ENCODE measurements at regions not wholly inside any gene's neighbourhood (a gene's known extent, or its start where the extent isn't known, plus 50 kb on each side); places are given as distances from the start of the nearest gene placed in this dataset.

DNA sequence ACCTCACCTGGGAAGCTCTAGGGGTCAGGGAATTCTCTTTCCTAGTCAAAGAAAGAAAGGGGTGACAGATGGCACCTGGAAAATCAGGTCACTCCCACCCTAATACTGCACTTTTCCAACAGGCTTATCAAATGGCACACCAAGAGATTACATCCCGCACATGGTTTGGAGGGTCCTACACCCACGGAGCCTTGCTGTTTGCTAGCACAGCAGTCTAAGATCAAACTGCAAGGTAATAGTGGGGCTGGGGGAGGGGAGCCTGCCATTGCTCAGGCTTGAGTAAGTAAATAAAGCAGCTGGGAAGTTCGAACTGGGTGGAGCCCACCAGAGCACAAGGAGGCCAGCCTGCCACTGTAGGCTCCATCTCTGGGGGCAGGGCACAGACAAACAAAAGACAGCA lies 2830.6 kb upstream of the OR11H1 start:
- Mint-ChIP-seq H3K27ac (no peak overlapping the region), H3K9me3 (peaks cover 5 to 58% (median 22%) of the 10 kb centered on the region in 7 donors), H3K36me3 (no peaks in the 10 kb centered on the region), H3K27me3 (no peaks in the 10 kb centered on the region), H3K4me3 (no peak overlapping the region), H3K4me1 (no peaks in the 10 kb centered on the region)
- peaks cover 2 to 9% of the 10 kb centered on the region in 2 experiments for H3K9me3 ChIP-seq (ENCODE audit: control insufficient read depth in 2 of 2, low read length in 2 of 2)
- no peaks in the 10 kb centered on the region for H3K27me3 ChIP-seq (ENCODE audit: control insufficient read depth, insufficient read depth, low read length)
- H3K4me3 ChIP-seq (ENCODE audit: low read depth, low read length) = no peak overlapping the region
- H3K27ac ChIP-seq (ENCODE audit: insufficient read depth, low read length, poor library complexity, severe bottlenecking) = no peak overlapping the region
- no peaks in the 10 kb centered on the region for H3K36me3 ChIP-seq (ENCODE audit: control insufficient read depth, insufficient read depth, low read length)
- ATAC-seq (ENCODE audit: low read depth in 2 of 2) = no peak
- DNase-seq = no peak
- no peaks in the 10 kb centered on the region for H3K4me1 ChIP-seq (ENCODE audit: control insufficient read depth, insufficient read depth, low read length, poor library complexity, severe bottlenecking)
